Stimulated activated CD4-positive, alpha-beta T cell treated with anti-CD3 and anti-CD28 coated beads, Interleukin-4, amount 100 ng/mL, for 1 hour (primary cell): ENCODE measurements at regions not wholly inside any gene's neighbourhood (a gene's known extent, or its start where the extent isn't known, plus 50 kb on each side); places are given as distances from the start of the nearest gene placed in this dataset.
"Not testable (repeated sequence)": the region's sequence is repeated elsewhere in the genome, so short reads cannot be mapped to it uniquely, and the experiment has no call there.

Experiments used
- DNase-seq: peaks from one replicate; pipeline ENCODE4 v3.0.0-alpha.2; 2020

DNA sequence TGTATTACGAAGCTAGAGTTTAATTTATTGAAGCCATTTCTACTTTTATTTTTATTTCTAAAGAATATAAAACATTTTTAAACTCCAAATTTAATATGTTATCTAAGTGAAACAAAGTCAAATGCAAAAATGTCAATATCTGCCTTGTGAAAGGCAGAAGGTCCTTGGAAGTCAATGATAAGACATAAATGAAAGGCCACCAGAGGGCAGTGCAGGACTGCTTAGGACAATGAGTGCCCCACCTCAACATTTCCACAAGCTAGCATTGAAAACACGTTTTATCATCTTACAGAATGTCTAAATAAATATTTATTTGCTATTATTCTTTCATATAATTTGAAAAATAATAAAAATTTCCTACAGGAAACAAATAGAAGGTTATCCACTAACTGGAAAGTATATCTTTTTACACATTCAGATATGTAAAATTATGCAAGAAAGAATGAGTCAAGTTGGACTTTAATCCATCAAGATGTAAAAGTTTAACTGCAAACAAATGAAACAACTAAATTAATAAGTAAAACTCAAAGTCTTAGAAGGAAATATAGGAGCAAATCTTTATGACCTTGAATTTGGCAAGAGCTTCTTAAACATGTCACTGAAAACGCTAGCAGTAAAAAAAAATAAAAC is 140.1 kb upstream of the FMN2 start:
- DNase-seq: peak; percentile 38

DNA sequence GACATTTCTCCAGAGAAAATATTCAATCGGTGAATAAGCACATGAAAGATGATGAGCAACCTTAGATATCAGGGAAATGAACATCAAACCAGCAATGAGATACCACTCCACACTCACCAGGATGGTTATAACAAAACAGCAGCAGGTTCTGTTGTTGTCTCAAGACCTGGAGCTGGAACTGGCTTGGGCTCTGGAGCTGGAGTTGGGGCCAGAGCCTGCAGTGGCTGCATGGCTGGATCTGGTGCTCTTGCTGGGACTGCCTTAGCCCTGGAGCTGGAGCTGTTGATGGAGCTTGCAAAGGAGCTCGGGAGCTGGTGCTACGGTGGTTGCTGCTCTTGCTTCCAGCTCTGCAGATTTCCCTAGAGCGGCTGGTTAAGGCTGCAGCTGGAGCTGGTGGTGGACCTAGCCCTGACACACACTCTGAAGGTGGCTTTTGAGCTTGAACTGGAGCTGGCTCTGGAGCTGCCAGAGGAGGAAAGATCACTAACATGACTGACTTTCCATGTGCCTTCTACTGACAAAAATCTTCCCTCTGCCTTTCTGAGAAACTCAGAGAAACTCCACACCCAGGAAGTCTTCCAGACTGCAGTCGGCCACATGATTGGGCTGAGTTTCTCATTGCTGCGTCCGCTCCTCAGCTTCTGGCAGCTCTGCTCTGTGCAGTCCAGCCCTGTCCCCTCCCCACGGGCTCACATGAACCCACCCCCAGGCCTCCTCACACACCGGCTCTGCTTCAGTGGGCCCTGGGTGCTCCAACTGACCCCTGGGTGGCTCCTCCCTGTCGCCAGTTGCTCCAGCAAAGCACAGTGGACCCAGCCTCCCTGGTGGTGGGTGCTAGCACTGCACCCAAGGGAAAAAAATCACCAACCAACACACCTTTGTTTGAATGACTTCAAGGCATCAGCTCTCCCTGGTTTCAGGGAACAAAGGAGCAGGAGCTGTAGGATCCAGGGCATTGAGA is 139.1 kb upstream of the FMN2 start:
- DNase-seq: peak; percentile 21

DNA sequence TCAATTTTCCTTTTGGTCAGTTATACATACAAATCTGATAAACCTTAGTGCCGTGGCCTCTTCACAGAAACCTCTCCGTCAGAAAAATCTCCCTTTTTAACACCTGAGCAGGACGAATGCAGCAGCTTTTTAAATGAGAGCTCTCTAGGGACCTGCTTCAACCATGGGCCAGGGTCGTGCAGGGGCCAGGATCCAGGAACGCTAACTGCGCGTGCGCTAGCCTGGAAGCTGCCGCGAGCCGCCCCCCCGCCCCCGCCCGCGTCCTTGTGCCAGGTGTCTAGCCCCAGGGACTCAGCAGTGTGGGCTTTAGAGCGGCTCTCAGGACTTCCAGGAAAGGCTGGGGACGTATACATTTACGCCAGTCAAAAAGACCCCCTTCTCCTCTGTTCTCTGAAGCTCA is 136.8 kb upstream of the FMN2 start:
- DNase-seq: no peak

DNA sequence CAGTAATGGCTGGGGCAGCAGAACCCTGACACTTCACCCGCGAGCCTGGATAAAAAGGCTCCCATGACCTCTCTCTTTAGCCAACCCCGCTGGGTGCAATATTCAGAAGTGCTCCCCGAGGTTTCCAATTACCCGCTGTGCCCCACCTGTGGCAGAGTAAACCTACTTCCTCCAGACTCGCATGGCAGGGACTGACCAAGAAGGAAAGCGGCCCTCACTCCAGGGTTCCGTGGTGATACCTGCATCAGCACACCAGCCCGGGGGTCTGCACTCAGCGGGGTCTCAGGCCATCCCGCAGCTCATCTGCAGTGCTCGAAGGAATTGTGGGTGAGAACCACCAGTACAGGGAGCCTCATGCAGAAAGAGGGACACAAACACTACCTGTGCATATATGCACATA is 136.3 kb upstream of the FMN2 start:
- no peak for DNase-seq

DNA sequence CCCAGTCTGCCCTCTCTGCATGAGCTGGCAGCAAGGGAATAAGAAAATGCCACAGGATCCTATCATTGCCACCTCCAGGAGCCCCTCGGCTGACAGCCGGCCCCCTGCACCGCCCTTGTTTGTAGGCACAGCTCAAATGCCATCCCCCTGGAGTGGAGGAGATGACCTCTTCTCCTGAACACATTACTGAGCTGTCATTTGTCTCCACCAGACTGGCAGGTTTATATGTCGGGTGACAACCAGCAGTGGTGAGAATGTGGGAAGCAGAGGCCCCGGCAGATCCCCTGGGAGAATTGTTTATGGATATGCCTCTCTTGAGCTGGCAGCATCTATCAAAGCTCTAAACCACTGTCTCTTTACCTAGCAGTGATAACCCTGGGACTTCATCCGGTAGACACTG is 135.4 kb upstream of the FMN2 start:
- DNase-seq: no peak

DNA sequence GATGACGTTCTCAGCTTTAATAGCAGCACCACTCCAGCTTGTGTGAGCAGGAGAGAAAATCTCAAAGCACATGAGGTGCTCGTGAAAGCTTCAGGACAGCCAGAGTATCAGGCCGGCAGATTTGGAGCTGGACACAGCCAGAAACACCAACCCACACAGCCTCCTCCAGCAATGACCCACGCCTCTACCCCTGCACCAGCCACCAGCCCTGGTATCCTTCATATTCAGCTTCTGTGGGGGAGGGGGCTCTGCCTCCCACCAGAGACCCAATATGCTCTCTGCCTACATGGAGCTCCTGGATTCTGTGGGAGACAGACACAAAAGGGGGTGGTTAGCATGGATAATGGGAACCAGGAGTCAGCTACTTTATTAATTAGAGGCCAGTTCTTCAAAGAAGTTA is 133.6 kb upstream of the FMN2 start:
- no peak for DNase-seq

DNA sequence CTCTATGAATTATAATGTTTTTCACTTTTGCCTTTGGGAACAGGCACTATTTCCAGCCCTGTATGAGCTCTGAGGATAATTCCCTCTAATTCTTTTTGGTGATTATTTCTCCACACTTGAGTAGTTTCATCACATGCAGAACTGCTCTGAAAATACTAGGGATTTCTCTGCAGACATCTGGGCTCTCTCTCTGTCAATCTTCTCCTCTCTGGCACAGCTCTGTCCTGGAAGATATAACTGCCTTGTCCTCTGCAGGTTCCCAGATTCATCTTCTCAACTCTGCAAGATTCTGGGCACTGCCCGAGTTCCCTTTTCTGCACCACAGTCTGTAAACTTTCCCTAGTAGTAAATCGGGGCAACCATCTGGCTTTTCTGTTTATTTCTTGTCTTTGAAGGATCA is 131.3 kb upstream of the FMN2 start:
- no peak for DNase-seq

DNA sequence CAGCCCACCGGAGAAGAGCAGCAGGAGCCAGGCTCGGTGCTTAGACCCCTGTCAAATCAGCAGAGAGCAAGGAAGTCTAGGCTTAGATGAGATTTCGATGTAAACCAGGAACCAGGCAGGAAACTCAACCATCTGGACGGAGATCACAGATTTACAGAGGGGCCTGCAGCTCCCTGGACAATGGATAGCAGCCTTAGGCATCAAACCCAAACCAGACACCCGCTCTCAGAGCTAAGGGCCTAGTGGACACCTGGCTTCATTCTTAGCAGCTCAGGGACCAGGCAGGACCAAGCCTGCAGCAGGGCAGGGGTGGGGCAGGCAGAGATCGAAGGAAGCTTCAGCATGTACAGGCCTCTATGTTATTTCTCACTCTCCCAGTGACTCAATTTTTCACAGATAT is 127.8 kb upstream of the FMN2 start:
- DNase-seq: no peak

DNA sequence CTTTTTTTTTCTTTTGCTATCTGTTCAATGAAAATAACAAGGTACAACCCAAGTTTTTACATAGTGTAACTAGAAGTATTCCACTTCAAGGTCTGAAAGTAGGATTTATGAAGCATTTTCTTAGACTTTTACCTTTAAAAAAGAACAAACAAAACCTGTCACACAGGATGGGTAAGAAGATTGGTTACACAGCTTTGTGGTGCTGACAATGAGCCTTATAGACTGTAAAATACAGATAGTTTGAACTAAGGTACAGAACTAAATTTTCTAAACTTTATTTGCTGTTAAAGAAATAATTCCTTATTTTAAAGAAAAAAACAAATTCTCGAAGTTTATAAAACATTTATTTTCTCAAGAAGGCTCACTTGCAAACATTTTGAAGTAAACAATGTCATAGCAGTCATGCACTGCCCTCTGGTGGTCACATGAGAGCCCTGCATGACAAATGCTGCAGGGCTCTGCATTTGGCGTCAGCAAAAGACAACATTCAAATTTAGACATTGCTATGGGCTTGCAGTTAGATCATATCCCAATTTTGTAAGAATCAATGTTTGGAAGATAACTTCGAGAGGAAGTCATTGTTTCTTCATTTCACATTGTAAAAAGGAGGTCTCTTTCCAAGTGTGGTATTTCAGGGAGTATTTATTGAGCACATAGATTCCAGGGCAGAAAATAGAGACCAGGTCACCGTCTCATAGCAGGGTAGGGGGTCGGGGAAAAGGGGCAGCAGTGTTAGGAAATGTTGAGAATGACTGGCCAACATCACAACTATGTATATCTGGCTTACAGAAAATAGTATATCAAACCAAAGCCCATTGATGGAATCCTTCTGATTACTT is 115.3 kb upstream of the FMN2 start:
- peak; percentile 36 for DNase-seq

DNA sequence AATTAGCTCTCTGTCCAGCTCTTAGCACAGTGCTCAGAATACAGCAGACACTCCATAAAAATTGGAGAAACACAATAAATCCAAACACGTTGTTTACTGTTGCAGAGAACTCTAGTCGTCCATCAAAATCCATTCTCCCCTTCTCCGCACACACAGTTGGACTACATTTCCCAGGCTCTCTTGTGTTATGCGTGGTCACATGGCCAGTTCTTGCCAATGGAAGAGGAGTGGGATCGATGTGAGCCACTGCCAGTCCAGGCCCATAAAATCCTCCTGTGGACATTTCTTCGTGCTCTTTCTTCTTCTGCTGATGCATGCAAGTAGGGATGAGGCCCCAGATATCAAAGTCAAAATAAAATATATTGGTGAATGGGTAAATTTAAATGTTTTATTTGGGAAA is 114.3 kb upstream of the FMN2 start:
- no peak for DNase-seq

DNA sequence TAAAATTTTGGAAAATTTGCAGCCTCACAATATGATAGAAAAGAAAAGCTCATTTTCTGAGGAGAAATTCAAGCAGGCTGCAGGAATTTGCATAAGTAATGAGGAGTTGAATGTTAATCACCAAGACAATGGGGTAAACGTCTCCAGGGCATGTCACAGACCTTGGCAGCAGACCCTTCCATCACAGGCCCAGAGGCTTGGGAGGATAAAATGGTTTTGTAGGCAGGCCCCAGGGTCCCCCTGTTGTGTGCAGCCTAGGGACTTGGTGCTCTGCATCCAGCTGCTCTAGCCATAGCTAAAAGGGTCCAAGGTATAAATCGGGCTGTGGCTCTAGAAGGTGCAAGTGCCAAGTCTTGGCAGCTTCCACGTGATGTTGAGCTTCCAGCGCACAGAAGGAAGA is 112.2 kb upstream of the FMN2 start:
- no peak for DNase-seq

DNA sequence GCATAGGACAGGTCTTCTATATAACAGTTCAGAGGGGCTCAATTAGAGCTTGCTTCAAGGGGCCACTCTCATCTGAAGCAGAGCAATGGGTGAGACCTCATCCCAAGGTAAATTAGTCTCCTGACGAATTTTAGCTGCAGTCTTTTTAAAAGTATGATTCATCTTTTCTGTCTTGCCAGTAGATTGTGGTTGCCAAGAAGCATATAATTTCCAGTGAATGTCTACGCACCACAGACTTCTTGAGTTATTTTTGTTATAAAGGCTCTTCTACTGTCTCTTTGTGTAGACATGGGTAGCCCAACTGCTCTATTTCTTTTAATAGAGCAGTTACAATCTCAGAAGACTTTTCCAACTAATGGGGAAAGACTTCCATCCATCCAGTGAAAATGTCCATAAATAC is 108.9 kb upstream of the FMN2 start:
- DNase-seq: no peak

DNA sequence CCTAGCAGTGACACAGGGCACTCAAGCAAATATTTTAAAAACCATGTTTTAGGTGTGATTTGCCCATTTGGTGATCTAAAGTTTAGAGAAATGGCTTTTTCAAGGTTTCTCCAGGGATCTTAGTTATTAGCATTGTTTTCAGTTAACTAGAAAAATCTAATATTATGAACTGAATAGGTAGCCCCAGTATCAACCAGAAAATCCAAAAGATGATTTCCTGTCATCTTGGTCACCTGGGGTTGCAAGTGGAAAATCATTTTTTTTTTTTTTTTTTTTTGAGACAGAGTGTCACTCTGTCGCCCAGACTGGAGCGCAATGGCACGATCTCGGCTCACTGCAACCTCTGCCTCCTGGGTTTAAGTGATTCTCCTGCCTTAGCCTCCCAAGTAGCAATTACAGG is 106.6 kb upstream of the FMN2 start:
- DNase-seq: no peak

DNA sequence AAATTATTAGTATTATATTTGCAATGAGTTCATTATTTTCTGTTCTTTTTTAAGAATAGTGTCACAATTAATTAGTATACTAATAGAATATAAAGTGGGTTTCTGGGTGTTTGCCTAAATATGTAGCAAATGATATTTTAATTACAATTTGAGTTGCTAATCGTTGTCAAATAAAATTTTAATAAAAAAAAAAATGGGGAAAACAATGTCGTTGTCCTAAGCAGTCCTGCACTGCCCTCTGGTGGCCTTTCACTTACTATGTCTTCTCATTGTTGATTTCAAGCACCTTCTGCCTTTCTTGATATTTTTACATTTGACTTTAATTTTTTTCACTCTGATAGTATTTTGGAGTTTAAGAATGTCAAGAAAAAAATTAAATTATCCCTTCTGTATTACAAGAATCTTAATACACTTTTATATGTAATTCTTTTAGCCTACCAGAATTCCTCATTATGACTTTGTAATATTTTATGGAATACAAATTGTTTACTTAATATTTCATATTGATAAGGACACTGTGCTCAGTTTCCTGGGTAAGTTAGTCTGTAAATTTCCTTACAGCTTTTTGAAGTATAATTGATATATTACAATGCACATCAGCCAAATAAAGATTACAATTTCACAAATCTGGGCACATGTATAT is 104.5 kb upstream of the FMN2 start:
- no peak for DNase-seq

DNA sequence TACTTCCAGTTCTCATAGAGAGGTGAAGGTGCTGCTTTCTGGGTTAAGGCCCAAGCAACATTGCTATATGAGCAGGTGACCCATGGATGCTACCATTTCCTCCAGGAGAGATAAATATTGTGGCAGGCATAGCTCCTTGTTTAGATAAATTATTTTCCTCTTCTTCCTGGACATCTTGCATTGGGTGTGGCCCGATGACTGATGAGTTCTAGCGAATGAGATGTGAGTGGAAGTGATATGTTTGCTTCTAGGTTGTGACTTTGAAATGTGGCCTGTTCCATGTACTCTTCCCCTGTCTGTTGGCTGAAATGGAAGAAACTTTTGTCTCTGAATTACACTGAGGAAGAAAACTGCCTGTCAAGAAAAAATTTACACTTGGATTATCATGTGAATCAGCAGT is 101.7 kb upstream of the FMN2 start:
- DNase-seq: no peak

DNA sequence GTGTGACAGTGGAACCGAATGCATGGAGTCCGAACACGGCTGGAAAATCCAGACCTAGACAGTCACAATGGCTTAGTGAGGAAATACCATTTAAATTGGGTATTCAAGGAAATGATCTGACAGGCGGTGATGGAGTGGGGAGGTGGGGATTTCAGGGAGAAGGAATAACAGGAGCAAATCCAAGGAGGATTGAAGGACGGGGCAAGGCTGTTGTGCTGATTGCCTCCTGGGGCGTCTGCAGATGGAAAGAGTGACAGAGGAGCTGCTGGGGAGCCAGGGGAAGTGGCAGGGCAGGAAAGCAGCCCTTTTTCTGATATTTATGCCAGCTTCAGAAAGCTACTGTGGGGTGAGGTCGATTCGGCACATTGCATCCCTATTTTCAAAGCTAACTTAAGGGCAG is 99.1 kb upstream of the FMN2 start:
- not testable (repeated sequence) for DNase-seq

DNA sequence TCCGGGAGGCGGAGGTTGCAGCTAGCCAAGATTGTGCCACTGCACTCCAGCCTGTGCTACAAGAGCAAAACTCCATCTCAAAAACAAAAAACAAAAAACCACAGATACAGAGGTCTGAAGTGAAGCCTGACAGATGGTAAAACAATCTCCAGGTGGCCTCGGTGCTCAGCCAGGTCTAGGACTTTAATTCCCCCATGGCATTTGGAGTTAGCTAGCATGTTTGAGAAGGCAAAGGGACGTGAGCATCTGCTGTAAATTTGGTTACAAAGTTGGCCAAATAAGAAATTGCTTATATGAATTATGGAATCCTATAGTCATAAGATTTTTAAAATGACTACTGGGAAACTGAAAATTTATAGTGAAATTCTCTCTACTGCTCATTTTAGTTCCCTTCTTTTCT is 98.3 kb upstream of the FMN2 start:
- DNase-seq: no peak

DNA sequence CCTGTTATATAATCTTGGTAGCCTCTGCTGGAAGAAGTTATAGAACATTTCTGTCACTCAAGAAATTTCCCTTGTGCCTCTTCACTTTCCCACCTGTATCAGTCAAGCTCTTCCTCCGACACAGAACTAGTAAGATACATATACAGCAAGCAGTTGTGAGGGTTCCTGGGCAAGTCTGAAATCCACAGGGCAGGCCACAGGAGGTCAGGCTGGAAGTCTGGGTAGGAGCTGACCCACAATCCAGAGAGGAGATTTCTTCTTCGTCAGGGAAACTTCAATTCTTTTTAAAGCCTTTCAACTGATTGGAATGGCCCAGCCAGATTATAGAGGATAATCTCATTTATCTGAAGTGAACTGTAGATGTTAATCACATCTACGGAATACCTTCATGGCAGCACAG is 96.4 kb upstream of the FMN2 start:
- DNase-seq: no peak

DNA sequence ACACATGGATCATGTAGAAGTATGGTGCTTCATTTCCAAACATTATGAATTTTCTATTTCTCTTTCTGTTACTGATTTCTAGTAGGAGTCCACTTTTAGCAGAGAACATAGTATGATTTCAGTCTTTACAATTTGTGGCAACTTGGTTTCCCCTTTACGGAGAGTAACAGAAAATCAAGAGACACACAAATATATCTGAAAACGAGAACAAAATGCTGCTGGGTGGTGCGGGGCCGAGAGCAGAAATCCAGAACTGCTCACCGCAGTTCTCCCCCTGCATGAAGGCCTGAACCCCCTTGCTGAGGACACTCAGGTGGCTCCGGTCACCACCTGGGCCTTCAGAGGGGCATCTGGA is 94.5 kb upstream of the FMN2 start:
- no peak for DNase-seq

DNA sequence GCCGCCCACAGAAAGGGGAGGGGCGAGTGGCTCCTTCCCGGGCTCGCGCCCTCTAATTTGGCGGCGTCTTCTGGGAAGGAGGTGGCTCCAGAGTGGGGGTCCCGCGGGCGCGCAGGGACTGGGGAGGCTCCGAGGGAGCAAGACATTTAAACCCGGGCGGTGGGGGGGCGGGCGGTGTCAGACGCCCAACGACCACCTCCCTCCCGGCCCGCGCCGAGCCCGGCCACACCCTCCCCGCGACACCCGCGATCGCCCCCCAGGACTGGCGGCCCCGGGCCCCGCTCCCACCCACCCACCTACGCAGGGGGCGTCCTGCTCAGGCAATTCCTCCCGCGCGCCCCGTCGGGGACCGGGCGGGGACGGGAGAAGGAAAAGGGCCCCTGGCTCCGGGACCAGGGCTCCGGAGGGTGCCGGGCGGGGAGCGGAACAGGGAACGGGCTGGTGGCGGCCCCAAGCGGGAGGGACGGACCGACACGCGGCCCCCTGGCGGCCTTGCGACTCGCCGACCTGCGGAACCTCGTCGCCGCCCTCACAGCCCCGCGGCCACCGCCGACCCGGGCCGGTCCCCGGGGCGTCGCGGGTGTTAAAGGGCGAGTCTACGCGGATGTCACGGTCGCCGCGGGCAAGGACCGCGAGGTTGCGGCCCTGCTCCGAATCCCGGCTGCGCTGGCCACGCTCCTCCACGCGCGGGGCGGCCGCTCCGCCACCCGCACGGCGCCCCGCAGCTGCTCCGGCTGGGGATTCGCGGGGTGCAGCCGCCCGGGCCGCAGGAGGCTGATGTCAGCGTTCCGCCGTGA is 94.0 kb upstream of the FMN2 start:
- DNase-seq: peak; percentile 4

DNA sequence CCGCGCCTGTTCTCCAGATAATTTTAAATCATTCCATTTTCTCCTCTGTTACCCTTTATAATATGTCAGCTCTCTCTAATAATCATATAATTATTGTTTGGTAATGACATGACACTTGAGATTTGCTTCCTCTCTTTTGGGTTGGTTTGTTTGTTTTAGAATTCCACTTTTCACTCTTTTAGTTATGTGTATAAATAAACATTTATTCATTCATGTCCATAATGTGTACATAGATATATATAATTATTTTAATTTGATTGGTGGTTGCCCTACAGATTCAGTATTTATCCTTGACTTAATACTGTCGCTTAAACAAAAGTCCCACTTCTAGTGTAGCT is 93.4 kb upstream of the FMN2 start:
- DNase-seq: no peak

DNA sequence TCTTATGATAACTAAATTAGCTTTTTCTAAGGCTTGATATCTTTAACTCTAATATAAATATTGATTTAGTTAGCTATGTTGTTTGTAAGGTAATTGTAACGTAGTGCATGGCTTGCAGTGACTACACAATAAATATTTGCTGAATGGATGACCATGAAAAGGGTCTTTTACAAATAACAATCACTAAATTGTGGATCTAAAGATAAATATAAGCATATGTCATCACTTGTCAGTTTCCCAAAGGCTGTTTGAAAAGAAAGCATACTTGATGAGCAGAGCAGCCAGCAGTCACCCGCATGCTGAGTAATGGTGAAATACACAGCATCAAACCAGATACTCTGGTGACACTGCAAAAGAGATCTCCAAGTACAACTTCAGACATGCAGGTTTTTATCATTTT is 92.5 kb upstream of the FMN2 start:
- DNase-seq: no peak

DNA sequence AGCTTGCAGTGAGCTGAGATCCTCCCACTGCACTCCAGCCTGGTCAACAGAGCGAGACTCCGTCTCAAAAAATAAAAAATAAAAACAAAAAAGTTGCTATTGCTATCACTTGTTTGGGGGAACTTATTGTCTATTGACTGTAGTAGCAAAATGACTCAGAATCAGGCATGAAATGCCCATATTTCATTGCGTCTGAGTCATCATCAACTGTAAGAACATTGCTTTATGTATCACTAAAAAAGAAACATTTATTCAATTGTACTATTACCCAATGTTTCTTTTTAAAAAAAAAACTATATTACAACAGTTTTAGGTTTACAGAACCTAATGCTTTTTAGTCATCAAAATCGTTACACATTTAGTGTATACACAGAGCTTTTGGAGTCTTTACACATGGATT is 91.0 kb upstream of the FMN2 start:
- DNase-seq: no peak
